Activated T-helper 1 cell treated with anti-CD3 and anti-CD28 coated beads, Interleukin-12 subunit alpha, Interleukin-12 subunit beta, Interleukin-2, Interleukin-4 antibody, amounts not matched to agents 30 ng/mL and 10 ng/mL and 1 ng/mL, durations not matched to agents 14 hours and 24 hours and 36 hours (primary cell): ENCODE measurements at regions not wholly inside any gene's neighbourhood (a gene's known extent, or its start where the extent isn't known, plus 50 kb on each side); places are given as distances from the start of the nearest gene placed in this dataset.

Source experiments
- DNase-seq: peaks from one replicate; pipeline ENCODE4 v3.0.0; 2021; ENCODE audit warnings: low spot score
- H3K27ac Mint-ChIP-seq: one replicate; pipeline ENCODE4 v1.8.0; 2021; ENCODE audit warnings: mild to moderate bottlenecking, mixed read lengths
- H3K27me3 Mint-ChIP-seq: one replicate; pipeline ENCODE4 v1.8.0; 2022; ENCODE audit warnings: mild to moderate bottlenecking, moderate library complexity, mixed read lengths; ENCODE audit not compliant: insufficient read depth
- H3K36me3 Mint-ChIP-seq: one replicate; pipeline ENCODE4 v1.8.0; 2021; ENCODE audit warnings: low read depth, mixed read lengths
- H3K4me1 Mint-ChIP-seq: one replicate; pipeline ENCODE4 v1.8.0; 2021; ENCODE audit warnings: low read depth, mixed read lengths
- H3K4me3 Mint-ChIP-seq: one replicate; pipeline ENCODE4 v1.8.0; 2021; ENCODE audit warnings: mild to moderate bottlenecking, moderate library complexity, mixed read lengths
- H3K9me3 Mint-ChIP-seq: one replicate; pipeline ENCODE4 v1.8.0; 2021; ENCODE audit warnings: mixed read lengths
- intact Hi-C: fragments of 100-400 bp; cut with micrococcal nuclease; formaldehyde crosslinking; loops from one replicate; pipeline ENCODE4 v1.15.1; 2024

GRCh38 chr3:70770650-70771049 is 458.2 kb upstream of the MDFIC2 start:
- no peak for DNase-seq
- no peak overlapping the region for H3K27ac Mint-ChIP-seq
- no peak overlapping the region for H3K4me3 Mint-ChIP-seq
- no peaks in the 10 kb centered on the region for H3K9me3 Mint-ChIP-seq
- H3K36me3 Mint-ChIP-seq, result no peaks in the 10 kb centered on the region
- no peaks in the 10 kb centered on the region for H3K4me1 Mint-ChIP-seq
- intact Hi-C loops, result no loop called here
- peaks cover 8% of the 10 kb centered on the region for H3K27me3 Mint-ChIP-seq

GRCh38 chr3:70766301-70766700 is 453.9 kb upstream of the MDFIC2 start:
- Mint-ChIP-seq H3K4me1 (no peaks in the 10 kb centered on the region), H3K27me3 (peaks cover 8% of the 10 kb centered on the region), H3K27ac (no peak overlapping the region), H3K9me3 (no peaks in the 10 kb centered on the region), H3K4me3 (no peak overlapping the region), H3K36me3 (no peaks in the 10 kb centered on the region)
- intact Hi-C loops, result no loop called here
- DNase-seq, result no peak

- no peak overlapping the region for H3K27ac Mint-ChIP-seq
These were observed 451.5 kb upstream of the MDFIC2 start for GRCh38 chr3:70763894-70764293.

GRCh38 chr3:70757658-70758057 is 445.2 kb upstream of the MDFIC2 start:
- no peaks in the 10 kb centered on the region for H3K9me3 Mint-ChIP-seq
- no peak for DNase-seq
- H3K4me3 Mint-ChIP-seq, result no peak overlapping the region
- H3K27me3 Mint-ChIP-seq, result no peaks in the 10 kb centered on the region
- H3K36me3 Mint-ChIP-seq, result no peaks in the 10 kb centered on the region
- intact Hi-C loops, result no loop called here
- H3K4me1 Mint-ChIP-seq, result no peaks in the 10 kb centered on the region
- no peak overlapping the region for H3K27ac Mint-ChIP-seq

More at GRCh38 chr3:70763894-70764293, 451.5 kb upstream of the MDFIC2 start:
- DNase-seq, result no peak
- H3K27me3 Mint-ChIP-seq, result peaks cover 4% of the 10 kb centered on the region
- intact Hi-C loops, result no loop called here
- H3K4me1 Mint-ChIP-seq, result no peaks in the 10 kb centered on the region
- no peak overlapping the region for H3K4me3 Mint-ChIP-seq
- H3K36me3 Mint-ChIP-seq, result no peaks in the 10 kb centered on the region
- no peaks in the 10 kb centered on the region for H3K9me3 Mint-ChIP-seq

- no peak overlapping the region for H3K4me3 Mint-ChIP-seq
- no peaks in the 10 kb centered on the region for H3K9me3 Mint-ChIP-seq
- intact Hi-C loops, result no loop called here
- DNase-seq, result no peak
- H3K27ac Mint-ChIP-seq, result no peak overlapping the region
- no peaks in the 10 kb centered on the region for H3K27me3 Mint-ChIP-seq
- H3K36me3 Mint-ChIP-seq, result no peaks in the 10 kb centered on the region
- no peaks in the 10 kb centered on the region for H3K4me1 Mint-ChIP-seq
These were observed 443.1 kb upstream of the MDFIC2 start for GRCh38 chr3:70755526-70755925.

- intact Hi-C loops, result no loop called here
- no peaks in the 10 kb centered on the region for H3K36me3 Mint-ChIP-seq
- H3K27ac Mint-ChIP-seq, result no peak overlapping the region
- H3K9me3 Mint-ChIP-seq, result no peaks in the 10 kb centered on the region
- H3K27me3 Mint-ChIP-seq, result no peaks in the 10 kb centered on the region
- no peak overlapping the region for H3K4me3 Mint-ChIP-seq
- DNase-seq, result no peak
- no peaks in the 10 kb centered on the region for H3K4me1 Mint-ChIP-seq
These were observed 441.9 kb upstream of the MDFIC2 start for GRCh38 chr3:70754314-70754713.

- H3K36me3 Mint-ChIP-seq, result no peaks in the 10 kb centered on the region
- intact Hi-C loops, result no loop called here
- H3K27me3 Mint-ChIP-seq, result no peaks in the 10 kb centered on the region
- H3K4me3 Mint-ChIP-seq, result no peak overlapping the region
- no peaks in the 10 kb centered on the region for H3K4me1 Mint-ChIP-seq
- H3K27ac Mint-ChIP-seq, result no peak overlapping the region
- H3K9me3 Mint-ChIP-seq, result no peaks in the 10 kb centered on the region
- DNase-seq, result no peak
These were observed 441.1 kb upstream of the MDFIC2 start for GRCh38 chr3:70753572-70753971.

- no peaks in the 10 kb centered on the region for H3K9me3 Mint-ChIP-seq
- H3K36me3 Mint-ChIP-seq, result no peaks in the 10 kb centered on the region
- no peak for DNase-seq
- intact Hi-C loops, result no loop called here
- H3K27ac Mint-ChIP-seq, result no peak overlapping the region
- H3K27me3 Mint-ChIP-seq, result no peaks in the 10 kb centered on the region
- H3K4me1 Mint-ChIP-seq, result no peaks in the 10 kb centered on the region
- H3K4me3 Mint-ChIP-seq, result no peak overlapping the region
These were observed 439.6 kb upstream of the MDFIC2 start for GRCh38 chr3:70752051-70752450.

- intact Hi-C loops, result no loop called here
- no peaks in the 10 kb centered on the region for H3K4me1 Mint-ChIP-seq
- no peak overlapping the region for H3K4me3 Mint-ChIP-seq
- H3K27ac Mint-ChIP-seq, result no peak overlapping the region
- no peaks in the 10 kb centered on the region for H3K36me3 Mint-ChIP-seq
- no peaks in the 10 kb centered on the region for H3K9me3 Mint-ChIP-seq
- no peak for DNase-seq
- H3K27me3 Mint-ChIP-seq, result no peaks in the 10 kb centered on the region
These were observed 436.7 kb upstream of the MDFIC2 start for GRCh38 chr3:70749122-70749521.

GRCh38 chr3:70748593-70748992 is 436.2 kb upstream of the MDFIC2 start:
- no peaks in the 10 kb centered on the region for H3K9me3 Mint-ChIP-seq
- DNase-seq, result no peak
- H3K27me3 Mint-ChIP-seq, result no peaks in the 10 kb centered on the region
- no peaks in the 10 kb centered on the region for H3K36me3 Mint-ChIP-seq
- intact Hi-C loops, result no loop called here
- H3K4me1 Mint-ChIP-seq, result no peaks in the 10 kb centered on the region
- no peak overlapping the region for H3K4me3 Mint-ChIP-seq
- H3K27ac Mint-ChIP-seq, result no peak overlapping the region

- Mint-ChIP-seq H3K4me1 (no peaks in the 10 kb centered on the region), H3K27ac (no peak overlapping the region), H3K27me3 (no peaks in the 10 kb centered on the region), H3K4me3 (no peak overlapping the region), H3K36me3 (no peaks in the 10 kb centered on the region), H3K9me3 (no peaks in the 10 kb centered on the region)
- intact Hi-C loops, result no loop called here
- no peak for DNase-seq
These were observed 435.4 kb upstream of the MDFIC2 start for GRCh38 chr3:70747847-70748246.

GRCh38 chr3:70744536-70744935 is 432.1 kb upstream of the MDFIC2 start:
- no peak overlapping the region for H3K4me3 Mint-ChIP-seq
- H3K4me1 Mint-ChIP-seq, result no peaks in the 10 kb centered on the region
- H3K36me3 Mint-ChIP-seq, result no peaks in the 10 kb centered on the region
- DNase-seq, result no peak
- intact Hi-C loops, result no loop called here
- H3K27me3 Mint-ChIP-seq, result no peaks in the 10 kb centered on the region
- H3K9me3 Mint-ChIP-seq, result no peaks in the 10 kb centered on the region
- no peak overlapping the region for H3K27ac Mint-ChIP-seq

GRCh38 chr3:70743754-70744153 is 431.3 kb upstream of the MDFIC2 start:
- DNase-seq, result no peak
- H3K4me1 Mint-ChIP-seq, result no peaks in the 10 kb centered on the region
- H3K9me3 Mint-ChIP-seq, result no peaks in the 10 kb centered on the region
- H3K4me3 Mint-ChIP-seq, result no peak overlapping the region
- no peaks in the 10 kb centered on the region for H3K27me3 Mint-ChIP-seq
- intact Hi-C loops, result no loop called here
- no peaks in the 10 kb centered on the region for H3K36me3 Mint-ChIP-seq
- H3K27ac Mint-ChIP-seq, result no peak overlapping the region

- H3K27me3 Mint-ChIP-seq, result no peaks in the 10 kb centered on the region
- no peak overlapping the region for H3K4me3 Mint-ChIP-seq
- no peaks in the 10 kb centered on the region for H3K36me3 Mint-ChIP-seq
- no peak overlapping the region for H3K27ac Mint-ChIP-seq
- H3K4me1 Mint-ChIP-seq, result peaks cover 8% of the 10 kb centered on the region
- no peaks in the 10 kb centered on the region for H3K9me3 Mint-ChIP-seq
- DNase-seq, result no peak
- intact Hi-C loops, result no loop called here
These were observed 429.6 kb upstream of the MDFIC2 start for GRCh38 chr3:70742081-70742480.
